HPDE6-E6E7 (cell line): ENCODE measurements at regions not wholly inside any gene's neighbourhood (a gene's known extent, or its start where the extent isn't known, plus 50 kb on each side); places are given as distances from the start of the nearest gene placed in this dataset.

ENCODE experiments used
- DNase-seq: peaks from one replicate; pipeline ENCODE4 v3.0.0; 2011; ENCODE audit warnings: missing footprints; ENCODE audit errors: extremely low spot score

GRCh38 chr17:34874478-34874877 is 86.8 kb downstream of the CCT6B start:
- no peak for DNase-seq

GRCh38 chr17:34872640-34873039 is 88.6 kb downstream of the CCT6B start:
- no peak for DNase-seq

GRCh38 chr17:34869641-34870040 is 91.6 kb downstream of the CCT6B start:
- no peak for DNase-seq

GRCh38 chr17:34865716-34866115 is 95.5 kb downstream of the CCT6B start:
- DNase-seq = no peak

- DNase-seq = no peak
These were observed 98.9 kb downstream of the CCT6B start for GRCh38 chr17:34862384-34862783.

GRCh38 chr17:34861864-34862263 is 99.4 kb downstream of the CCT6B start:
- DNase-seq = no peak

- DNase-seq = no peak
These were observed 101.6 kb downstream of the CCT6B start for GRCh38 chr17:34859652-34860051.

- DNase-seq = no peak
These were observed 102.4 kb downstream of the CCT6B start for GRCh38 chr17:34858591-34859565.

- DNase-seq = no peak
These were observed 107.3 kb downstream of the CCT6B start for GRCh38 chr17:34853924-34854323.

GRCh38 chr17:34852614-34853013 is 108.6 kb downstream of the CCT6B start:
- DNase-seq = no peak

GRCh38 chr17:34851961-34852540 is 109.2 kb downstream of the CCT6B start:
- no peak for DNase-seq

- DNase-seq = no peak
These were observed 110.3 kb downstream of the CCT6B start for GRCh38 chr17:34850964-34851363.

GRCh38 chr17:34850023-34850422 is 111.2 kb downstream of the CCT6B start:
- DNase-seq = no peak

GRCh38 chr17:34847938-34848337 is 113.3 kb downstream of the CCT6B start:
- DNase-seq = no peak

- DNase-seq = no peak
These were observed 116.0 kb downstream of the CCT6B start for GRCh38 chr17:34845296-34845695.

GRCh38 chr17:34843682-34844081 is 117.6 kb downstream of the CCT6B start:
- DNase-seq = no peak

GRCh38 chr17:34842235-34842634 is 119.0 kb downstream of the CCT6B start:
- DNase-seq = no peak

- DNase-seq = no peak
These were observed 119.8 kb downstream of the CCT6B start for GRCh38 chr17:34841467-34841866.

GRCh38 chr17:34840750-34841149 is 120.5 kb downstream of the CCT6B start:
- DNase-seq = no peak

GRCh38 chr17:34837876-34838478 is 123.3 kb downstream of the CCT6B start:
- no peak for DNase-seq

- DNase-seq = no peak
These were observed 128.9 kb downstream of the CCT6B start for GRCh38 chr17:34832376-34832775.

GRCh38 chr17:34827008-34827407 is 134.3 kb downstream of the CCT6B start:
- no peak for DNase-seq

GRCh38 chr17:34826332-34826731 is 134.9 kb downstream of the CCT6B start:
- DNase-seq = peak; percentile 26
